ENCODE measurements at regions not wholly inside any gene's neighbourhood (a gene's known extent, or its start where the extent isn't known, plus 50 kb on each side); places are given as distances from the start of the nearest gene placed in this dataset.

- TF ChIP-seq CTCF (IDR thresholded peaks at IDR 0.05) (no peak), POLR2A (IDR thresholded peaks at IDR 0.05) (no peak)
Observed at GRCh38 chr20:40809361-40809760, 120.3 kb upstream of the MAFB start.
